ENCODE measurements at regions not wholly inside any gene's neighbourhood (a gene's known extent, or its start where the extent isn't known, plus 50 kb on each side); places are given as distances from the start of the nearest gene placed in this dataset.

- intact Hi-C loops (cut with micrococcal nuclease): no loop called here
These were observed 284.5 kb upstream of the NUDT12 start for GRCh38 chr5:103847060-103847459.

DNA sequence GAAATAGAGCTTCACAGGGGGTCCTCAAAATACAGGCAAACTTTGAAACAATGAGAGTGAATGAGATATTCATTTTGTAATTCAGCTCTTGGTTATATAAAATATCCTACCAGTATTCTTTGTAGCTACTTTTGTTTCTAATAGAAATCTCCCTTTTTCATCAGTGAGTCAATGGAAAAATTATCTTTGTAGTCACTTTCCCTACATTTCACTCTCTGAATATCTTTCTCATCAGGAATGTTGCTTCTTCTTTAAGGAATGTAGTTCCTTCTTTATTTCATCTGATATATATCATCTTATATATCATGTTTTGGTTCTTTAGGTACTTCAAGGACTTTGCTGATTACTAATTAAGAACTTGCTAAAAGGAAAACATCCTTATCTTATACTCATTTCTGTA is 280.3 kb upstream of the NUDT12 start:
- intact Hi-C loops (cut with micrococcal nuclease): no loop called here

DNA sequence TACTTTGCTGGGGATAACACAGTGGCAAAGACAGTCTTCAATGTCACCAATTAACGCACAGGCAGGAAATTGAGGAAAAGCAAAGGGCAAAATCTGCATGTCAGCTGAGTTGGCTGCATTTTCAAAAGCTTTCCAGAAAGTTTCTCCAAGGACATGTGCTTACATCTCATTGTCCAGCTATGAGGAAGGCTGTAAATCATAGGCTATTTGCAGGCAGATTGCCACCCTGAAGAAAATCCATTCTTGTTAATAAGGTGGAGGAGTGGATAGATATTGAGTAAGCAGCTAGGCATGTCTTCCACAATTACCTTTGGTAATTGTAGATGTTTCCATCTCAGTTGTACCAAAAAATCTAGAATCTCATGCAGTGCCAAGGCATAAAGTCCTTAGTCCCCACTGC is 278.0 kb upstream of the NUDT12 start:
- intact Hi-C loops (cut with micrococcal nuclease): no loop called here

GRCh38 chr5:103834216-103834615 is 271.6 kb upstream of the NUDT12 start:
- intact Hi-C loops (cut with micrococcal nuclease): no loop called here

- intact Hi-C loops (cut with micrococcal nuclease): no loop called here
These were observed 267.0 kb upstream of the NUDT12 start for GRCh38 chr5:103829585-103829984.

GRCh38 chr5:103827976-103828375 is 265.4 kb upstream of the NUDT12 start:
- intact Hi-C loops (cut with micrococcal nuclease): no loop called here

GRCh38 chr5:103821361-103821760 is 258.8 kb upstream of the NUDT12 start:
- intact Hi-C loops (cut with micrococcal nuclease): no loop called here

GRCh38 chr5:103808464-103809106 is 246.0 kb upstream of the NUDT12 start:
- intact Hi-C loops (cut with micrococcal nuclease): no loop called here

DNA sequence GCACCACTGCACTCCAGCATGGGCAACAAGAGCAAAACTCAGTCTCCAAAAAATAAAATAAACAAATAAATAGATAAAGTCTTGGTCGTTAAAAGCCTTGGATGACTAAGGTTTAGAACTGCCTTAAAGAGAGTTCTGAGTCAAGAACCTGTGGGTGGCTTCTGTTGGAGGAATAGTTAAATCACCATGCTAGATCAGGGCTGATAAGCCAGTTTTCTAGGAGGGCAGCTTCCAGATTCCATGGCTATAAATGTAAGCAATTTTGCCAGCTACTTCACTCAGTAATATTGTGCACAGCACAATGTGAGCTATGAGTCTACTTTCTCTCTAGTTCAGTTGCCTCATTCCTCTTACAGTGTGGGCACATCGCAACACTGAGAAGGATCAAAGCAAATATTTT is 242.1 kb upstream of the NUDT12 start:
- intact Hi-C loops (cut with micrococcal nuclease): no loop called here

- intact Hi-C loops (cut with micrococcal nuclease): no loop called here
These were observed 239.1 kb upstream of the NUDT12 start for GRCh38 chr5:103801681-103802080.

- intact Hi-C loops (cut with micrococcal nuclease): no loop called here
These were observed 238.3 kb upstream of the NUDT12 start for GRCh38 chr5:103800741-103801495.

- intact Hi-C loops (cut with micrococcal nuclease): no loop called here
These were observed 231.1 kb upstream of the NUDT12 start for GRCh38 chr5:103793595-103794182.

- intact Hi-C loops (cut with micrococcal nuclease): no loop called here
These were observed 223.0 kb upstream of the NUDT12 start for GRCh38 chr5:103785569-103785968.

- intact Hi-C loops (cut with micrococcal nuclease): no loop called here
These were observed 221.1 kb upstream of the NUDT12 start for GRCh38 chr5:103783669-103784068.

DNA sequence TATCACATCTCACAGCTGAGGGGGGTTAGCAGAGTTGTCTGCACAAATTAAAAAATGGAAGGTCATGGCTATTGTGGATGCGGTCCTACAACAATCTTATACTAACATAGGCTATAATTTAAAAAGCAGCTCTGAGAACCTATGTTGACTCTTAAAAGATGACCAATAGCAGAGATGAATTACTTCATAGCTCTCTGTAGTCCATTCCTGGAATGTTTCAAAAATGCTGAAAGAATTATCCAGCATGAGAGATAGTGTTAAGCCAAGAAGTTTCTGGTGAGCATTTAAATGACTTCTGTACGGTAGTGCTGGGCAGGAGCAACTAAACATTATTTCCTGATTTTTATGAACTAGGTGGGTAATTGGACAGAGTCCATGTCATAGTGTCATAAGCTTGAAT is 218.2 kb upstream of the NUDT12 start:
- intact Hi-C loops (cut with micrococcal nuclease): no loop called here

GRCh38 chr5:103774721-103775120 is 212.1 kb upstream of the NUDT12 start:
- intact Hi-C loops (cut with micrococcal nuclease): no loop called here

- intact Hi-C loops (cut with micrococcal nuclease): no loop called here
These were observed 209.7 kb upstream of the NUDT12 start for GRCh38 chr5:103772248-103772647.

DNA sequence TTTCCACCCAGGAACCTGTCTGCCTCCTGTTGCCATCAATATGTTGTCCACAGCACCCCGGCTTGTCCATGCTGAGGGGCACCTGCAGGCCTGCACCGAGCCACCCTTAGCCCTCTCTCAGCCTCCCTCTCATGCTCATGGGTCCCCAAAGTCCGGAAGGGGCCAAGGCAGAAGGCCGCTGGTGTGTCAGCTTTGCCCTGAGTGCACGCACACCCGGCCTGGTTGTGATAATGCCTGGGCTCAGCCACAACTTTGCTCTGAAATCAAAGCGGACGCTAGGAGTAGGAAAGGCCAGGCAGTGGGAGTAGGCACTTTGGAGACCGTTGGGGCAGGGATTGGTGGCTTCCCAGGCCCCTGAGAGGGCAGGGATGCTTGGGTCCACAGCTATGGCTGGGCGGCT is 201.8 kb upstream of the NUDT12 start:
- intact Hi-C loops (cut with micrococcal nuclease): no loop called here

- intact Hi-C loops (cut with micrococcal nuclease): no loop called here
These were observed 196.4 kb upstream of the NUDT12 start for GRCh38 chr5:103758996-103759395.

DNA sequence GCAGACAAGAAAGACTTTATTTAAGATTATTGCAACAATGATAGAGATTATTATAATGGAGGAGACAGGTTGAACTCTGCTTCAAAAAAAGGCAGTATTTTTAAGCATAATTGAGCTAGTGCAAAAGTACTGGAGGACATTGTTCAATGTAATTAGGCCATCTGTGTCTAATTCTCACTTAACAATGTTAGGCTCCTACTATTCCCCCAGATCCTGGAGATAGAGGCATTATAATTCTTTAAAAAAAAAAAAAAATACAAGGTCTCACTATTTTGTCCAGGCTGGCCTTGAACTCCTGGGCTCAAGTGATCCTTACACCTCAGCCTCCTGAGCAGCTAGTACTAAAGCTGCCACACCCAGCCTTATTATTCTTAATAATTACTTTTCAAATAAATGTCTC is 193.4 kb upstream of the NUDT12 start:
- intact Hi-C loops (cut with micrococcal nuclease): no loop called here

- intact Hi-C loops (cut with micrococcal nuclease): no loop called here
These were observed 182.9 kb upstream of the NUDT12 start for GRCh38 chr5:103745353-103746065.

GRCh38 chr5:103744159-103744558 is 181.6 kb upstream of the NUDT12 start:
- intact Hi-C loops (cut with micrococcal nuclease): no loop called here
